OCI-LY7 (cell line): ENCODE measurements at regions not wholly inside any gene's neighbourhood (a gene's known extent, or its start where the extent isn't known, plus 50 kb on each side); places are given as distances from the start of the nearest gene placed in this dataset.

ENCODE experiments used
- BruUV-seq: library from RNA; stranded (reverse); fragments of 400-500 nt; replicated peaks from 2 replicates; lab custom pipeline; 2021; lab: Mats Ljungman, UMichigan
- CTCF ChIA-PET: fragments of 300-600 bp; sonication (Branson Sonifier 250); formaldehyde crosslinking; loops from one replicate; lab custom pipeline; 2022; ENCODE audit warnings: antibody characterized with exemption; ENCODE audit not compliant: unreplicated experiment; lab: Charles Lee
- POLR2A ChIA-PET: fragments of 300-600 bp; sonication (Branson Sonifier 250); formaldehyde crosslinking; loops from one replicate; lab custom pipeline; 2022; ENCODE audit warnings: antibody characterized with exemption; lab: Charles Lee
- DNase-seq: peaks from one replicate; pipeline ENCODE4 v3.0.0-alpha.2; 2015; ENCODE audit warnings: low spot score
- H2AFZ ChIP-seq: fragments of 200-600 bp; sonication (generic), shearing (Covaris generic); 2 replicates; pipeline ENCODE4 v1.6.1; 2014; ENCODE audit warnings: mild to moderate bottlenecking, antibody characterized with exemption, low read length, moderate library complexity
- H3K27ac ChIP-seq: fragments of 200-600 bp; sonication (generic); 2 replicates; pipeline ENCODE4 v1.5.1; 2014; ENCODE audit warnings: mixed run types, low read depth, mild to moderate bottlenecking, moderate library complexity, low read length, inconsistent platforms; ENCODE audit not compliant: poor library complexity, severe bottlenecking
- H3K36me3 ChIP-seq: fragments of 200-600 bp; sonication (generic); 2 replicates; pipeline ENCODE4 v1.6.1; 2014; ENCODE audit warnings: mild to moderate bottlenecking, antibody characterized with exemption, low read length, moderate library complexity, mixed read lengths; ENCODE audit not compliant: insufficient read depth
- H3K4me1 ChIP-seq: fragments of 200-600 bp; sonication (generic); 2 replicates; pipeline ENCODE4 v1.5.1; 2014; ENCODE audit warnings: mild to moderate bottlenecking, low read length; ENCODE audit not compliant: insufficient read depth, poor library complexity, severe bottlenecking
- H3K4me2 ChIP-seq: fragments of 200-600 bp; sonication (generic); 2 replicates; pipeline ENCODE4 v1.6.1; 2014; ENCODE audit warnings: mild to moderate bottlenecking, low read length
- H3K4me3 ChIP-seq: fragments of 200-600 bp; sonication (generic); 2 replicates; pipeline ENCODE4 v1.5.1; 2014; ENCODE audit warnings: mild to moderate bottlenecking, low read depth, low read length; ENCODE audit not compliant: poor library complexity, severe bottlenecking
- H3K79me2 ChIP-seq: fragments of 200-600 bp; sonication (generic); 2 replicates; pipeline ENCODE4 v1.6.1; 2016; ENCODE audit warnings: low read depth, mild to moderate bottlenecking, low read length, moderate library complexity, mixed read lengths; ENCODE audit not compliant: insufficient read depth
- H3K9me2 ChIP-seq: fragments of 200-600 bp; sonication (generic); 2 replicates; pipeline ENCODE4 v1.6.1; 2016; ENCODE audit warnings: mild to moderate bottlenecking, low read length, mixed read lengths; ENCODE audit not compliant: insufficient read depth
- H3K9me3 ChIP-seq: fragments of 200-600 bp; sonication (generic); 2 replicates; pipeline ENCODE4 v1.6.1; 2014; ENCODE audit warnings: mild to moderate bottlenecking, mixed run types, low read length, mixed read lengths
- H4K20me1 ChIP-seq: fragments of 200-600 bp; sonication (generic); 2 replicates; pipeline ENCODE4 v1.6.1; 2014; ENCODE audit warnings: mild to moderate bottlenecking, antibody characterized with exemption, low read length, moderate library complexity, mixed read lengths; ENCODE audit not compliant: insufficient read depth
- CTCF ChIP-seq: fragments of 200-600 bp; sonication (generic); conservative IDR thresholded peaks from 2 replicates; pipeline ENCODE4 v1.5.1; 2014; ENCODE audit warnings: mild to moderate bottlenecking, antibody characterized with exemption, low read length, moderate library complexity, mixed read lengths
- EZH2phosphoT487 ChIP-seq: fragments of 200-600 bp; sonication (generic); IDR thresholded peaks from 2 replicates; pipeline ENCODE4 v1.6.1; 2018; ENCODE audit warnings: low read depth, borderline replicate concordance, mild to moderate bottlenecking, mixed run types, antibody characterized with exemption, low read length, moderate library complexity, mixed read lengths
- intact Hi-C: fragments of 100-400 bp; cut with micrococcal nuclease; formaldehyde crosslinking; loops from one replicate; pipeline ENCODE4 v1.10.0; 2022; ENCODE audit not compliant: unreplicated experiment

GRCh38 chr3:72351536-72351935 lies 496.7 kb downstream of the SHQ1 start:
- ChIA-PET CTCF (no interaction called here), POLR2A (no interaction called here)
- intact Hi-C loops: no loop called here
- Histone ChIP-seq H3K4me2 (no peak overlapping the region), H4K20me1 (no peaks in the 10 kb centered on the region), H3K9me2 (no peaks in the 10 kb centered on the region), H3K79me2 (no peaks in the 10 kb centered on the region), H3K27ac (no peak overlapping the region), H3K9me3 (no peaks in the 10 kb centered on the region), H3K36me3 (no peaks in the 10 kb centered on the region), H3K4me3 (no peak overlapping the region), H2AFZ (no peak overlapping the region), H3K4me1 (no peaks in the 10 kb centered on the region)
- BruUV-seq: no TSS peak
- TF ChIP-seq CTCF (no peak), EZH2phosphoT487 (no peak)
- no peak for DNase-seq

GRCh38 chr3:72350761-72351505 lies 497.3 kb downstream of the SHQ1 start:
- H2AFZ ChIP-seq: no peak overlapping the region
- H3K27ac ChIP-seq: no peak overlapping the region
- H3K4me1 ChIP-seq: no peaks in the 10 kb centered on the region
- no peak for DNase-seq
- TF ChIP-seq EZH2phosphoT487 (no peak), CTCF (no peak)
- ChIA-PET CTCF (no interaction called here), POLR2A (no interaction called here)
- H3K79me2 ChIP-seq: no peaks in the 10 kb centered on the region
- H3K4me3 ChIP-seq: no peak overlapping the region
- intact Hi-C loops: no loop called here
- BruUV-seq: no TSS peak
- no peaks in the 10 kb centered on the region for H3K9me3 ChIP-seq
- no peak overlapping the region for H3K4me2 ChIP-seq
- no peaks in the 10 kb centered on the region for H3K36me3 ChIP-seq
- no peaks in the 10 kb centered on the region for H3K9me2 ChIP-seq
- H4K20me1 ChIP-seq: no peaks in the 10 kb centered on the region

- Histone ChIP-seq H3K4me1 (no peaks in the 10 kb centered on the region), H2AFZ (no peak overlapping the region), H3K9me3 (no peaks in the 10 kb centered on the region), H3K4me2 (no peak overlapping the region), H4K20me1 (no peaks in the 10 kb centered on the region), H3K36me3 (no peaks in the 10 kb centered on the region), H3K9me2 (no peaks in the 10 kb centered on the region), H3K27ac (no peak overlapping the region), H3K79me2 (no peaks in the 10 kb centered on the region), H3K4me3 (no peak overlapping the region)
- TF ChIP-seq CTCF: no peak
- no peak for TF ChIP-seq EZH2phosphoT487
- ChIA-PET CTCF (no interaction called here), POLR2A (interaction anchor here (0.6 kb wide), 2 partner anchors 74 to 77 kb away, joined by 3 to 7 read pairs; no protein-coding TSS in a partner anchor)
- BruUV-seq: no TSS peak
- intact Hi-C loops: no loop called here
- no peak for DNase-seq
Measured at GRCh38 chr3:72348357-72348756, 499.9 kb downstream of the SHQ1 start.
